Stimulated activated CD4-positive, alpha-beta T cell treated with anti-CD3 and anti-CD28 coated beads, Interleukin-12 subunit alpha, Interleukin-12 subunit beta, amount 100 ng/mL, for 48 hours (primary cell): ENCODE measurements at regions not wholly inside any gene's neighbourhood (a gene's known extent, or its start where the extent isn't known, plus 50 kb on each side); places are given as distances from the start of the nearest gene placed in this dataset.

Experiments
- DNase-seq, 3 donors: peaks; one replicate each; pipeline ENCODE4 v3.0.0-alpha.2; 2020; ENCODE audit warnings: low read depth in 2 of 3, low spot score in 1 of 3

DNA sequence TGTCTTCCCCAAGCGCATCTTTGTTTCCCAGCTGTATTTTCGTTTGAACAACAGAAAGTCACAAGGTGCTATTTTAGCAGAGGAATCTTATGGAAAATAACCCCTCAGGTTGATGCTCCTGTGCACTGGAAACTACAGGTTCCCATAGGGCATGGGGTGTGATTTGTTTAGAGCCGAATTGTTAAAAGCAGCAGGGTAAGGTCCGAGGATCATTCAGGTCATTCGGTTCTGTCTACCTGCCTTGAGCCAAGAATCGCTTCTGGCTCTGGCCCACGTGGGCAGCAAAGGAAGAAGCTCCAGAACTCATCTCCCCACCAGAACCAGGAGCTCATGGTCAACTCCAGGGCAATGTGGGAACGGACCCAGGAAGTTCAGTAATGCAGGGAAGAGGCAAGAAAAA is 116.7 kb upstream of the TPM1 start:
- no peak for DNase-seq

DNA sequence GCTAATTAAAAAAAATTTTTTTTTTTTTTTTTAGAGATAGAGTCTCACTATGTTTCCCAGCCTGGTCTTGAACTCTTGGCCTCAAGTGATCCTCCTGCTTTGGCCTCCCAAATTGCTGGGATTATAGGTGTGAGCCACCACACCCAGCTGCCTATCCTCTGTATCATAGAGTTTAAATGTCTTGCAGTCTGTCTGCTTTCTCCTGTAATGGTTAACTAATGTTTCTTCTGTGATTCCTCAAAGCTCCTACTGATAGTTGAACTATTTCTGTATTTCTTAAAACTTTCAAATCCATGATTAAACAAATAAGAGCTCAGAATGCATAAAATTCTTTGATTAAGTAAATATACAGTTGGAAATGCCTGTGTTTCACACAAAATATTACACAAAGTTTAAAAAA is 115.4 kb upstream of the TPM1 start:
- no peak for DNase-seq

GRCh38 chr15:62927836-62928235 is 114.7 kb upstream of the TPM1 start:
- DNase-seq = no peak

DNA sequence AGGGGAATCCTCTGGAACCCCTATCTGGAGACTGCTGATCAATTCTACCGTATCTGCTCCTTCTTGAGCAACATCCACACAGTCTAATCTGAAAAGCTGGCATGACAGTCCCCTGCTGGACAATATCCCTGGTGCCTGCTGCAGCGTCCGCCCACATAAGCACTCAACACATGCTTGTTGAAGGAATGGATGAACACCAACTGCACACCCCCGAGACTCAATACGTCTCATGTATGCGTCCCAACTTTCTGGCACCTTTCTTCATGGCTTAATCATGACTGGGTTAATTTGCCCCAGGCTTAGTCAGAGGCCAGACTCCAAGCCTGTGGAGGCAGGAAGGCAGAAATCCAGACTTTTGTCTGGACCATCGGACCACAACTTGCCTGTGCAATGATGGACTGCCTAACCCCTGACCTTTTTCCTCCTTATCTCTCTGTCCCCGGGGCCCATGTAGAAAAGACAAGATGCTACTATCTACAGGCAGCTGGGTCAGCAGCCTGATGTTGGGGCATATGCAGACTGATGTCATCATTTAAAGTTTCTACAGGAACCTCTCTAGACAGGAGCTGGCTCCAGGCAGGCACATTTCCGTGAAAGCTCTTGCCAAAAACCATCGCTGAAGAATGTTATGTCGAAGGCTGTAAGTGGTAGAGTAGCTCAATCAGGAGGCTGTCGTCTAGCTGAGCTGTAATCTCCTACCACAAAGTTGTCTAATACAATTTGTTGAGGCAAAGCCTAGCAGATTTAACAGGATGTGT is 114.1 kb upstream of the TPM1 start:
- no peak for DNase-seq

DNA sequence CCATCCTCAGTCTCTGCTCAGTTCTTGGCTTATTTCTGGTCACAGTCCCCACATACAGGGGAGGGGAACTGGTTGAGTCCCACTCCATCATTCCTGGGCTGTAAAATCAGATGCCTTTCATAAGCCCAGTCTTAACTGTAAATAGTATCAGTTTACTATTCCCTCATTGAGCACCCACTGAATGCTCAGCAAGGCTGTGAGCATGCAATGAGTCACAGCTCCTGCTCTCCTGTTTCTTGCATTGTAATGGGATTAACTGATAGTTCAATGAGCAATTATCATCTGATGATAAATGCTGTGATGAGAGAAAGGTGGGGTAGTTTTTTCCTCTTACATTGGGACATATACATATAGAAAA is 113.6 kb upstream of the TPM1 start:
- DNase-seq = no peak

GRCh38 chr15:62931650-62932049 is 110.9 kb upstream of the TPM1 start:
- DNase-seq = no peak

DNA sequence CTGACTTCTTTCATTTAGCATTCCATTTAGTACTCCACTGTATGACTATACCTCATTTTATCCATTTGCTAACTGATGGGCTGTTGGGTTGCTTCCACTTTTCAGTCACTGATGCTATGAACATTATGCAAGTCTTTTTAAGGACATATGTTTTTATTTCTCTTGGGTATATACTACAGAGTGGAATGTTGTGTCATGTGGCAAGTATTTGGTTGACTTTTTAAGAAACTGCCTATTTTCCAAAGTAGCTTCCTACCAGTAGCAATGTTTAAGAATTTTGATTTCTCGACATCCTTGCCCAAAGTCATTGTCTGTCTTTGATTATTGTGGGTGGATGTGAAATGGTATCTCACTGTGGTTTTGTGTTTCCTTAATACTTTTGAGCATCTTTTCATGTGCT is 110.1 kb upstream of the TPM1 start:
- DNase-seq = no peak

DNA sequence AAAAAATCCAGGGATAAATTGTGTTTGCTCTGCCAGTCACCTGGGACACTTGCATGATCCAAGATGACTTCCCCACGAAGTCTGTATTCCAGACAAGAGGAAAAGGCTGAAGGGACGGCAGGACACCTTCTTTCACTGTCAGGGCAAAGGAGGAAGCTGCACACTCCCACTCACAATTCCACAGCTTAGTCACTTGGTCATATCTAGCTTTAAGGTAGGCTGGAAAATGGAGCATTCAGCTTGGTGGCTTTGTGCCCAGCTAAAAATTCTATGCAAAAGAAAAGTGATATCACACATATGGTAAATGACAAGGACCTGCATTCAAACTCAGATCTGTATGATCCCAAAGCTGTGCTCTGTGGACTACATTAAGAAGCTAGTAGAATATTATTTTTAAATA is 109.2 kb upstream of the TPM1 start:
- no peak for DNase-seq

GRCh38 chr15:62934236-62934971 is 108.1 kb upstream of the TPM1 start:
- no peak for DNase-seq

DNA sequence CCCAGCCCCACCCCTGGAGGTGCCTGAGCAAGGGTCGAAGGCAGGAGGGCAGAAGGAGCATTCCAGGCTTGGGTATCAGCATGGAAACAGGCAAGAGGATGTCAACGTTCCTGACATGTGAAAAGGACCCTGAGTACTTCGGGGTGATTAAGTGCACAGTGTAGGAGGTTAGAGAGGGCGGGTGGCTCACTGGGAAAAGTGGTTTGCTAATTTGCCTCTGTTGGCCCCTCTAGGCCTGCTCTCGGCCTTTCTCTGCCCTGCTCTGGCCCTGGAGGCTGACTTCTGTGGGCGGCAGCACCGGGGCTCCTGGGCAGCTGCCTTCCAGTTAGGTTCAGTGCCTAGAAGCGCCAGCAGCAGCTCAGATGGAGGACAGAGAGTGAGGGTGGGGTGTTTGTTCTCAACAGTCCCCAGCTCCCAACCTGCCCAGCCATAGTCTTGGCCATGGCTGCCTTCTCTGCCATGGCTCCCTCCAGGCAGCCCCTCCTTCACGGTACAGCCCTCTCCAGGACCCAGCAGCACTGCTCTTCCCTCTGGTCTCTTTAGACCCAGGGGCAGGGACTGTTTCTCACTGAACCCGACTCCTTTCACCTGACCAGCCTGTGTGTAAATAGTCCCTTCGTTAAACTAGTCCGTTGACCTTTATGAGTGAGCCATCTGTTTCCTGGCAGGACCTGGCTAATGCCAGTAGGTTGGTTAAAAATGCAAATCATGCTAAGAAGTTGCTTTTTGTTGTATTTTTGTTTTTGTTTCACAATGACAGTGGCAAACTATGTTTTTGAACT is 107.1 kb upstream of the TPM1 start:
- DNase-seq = no peak

DNA sequence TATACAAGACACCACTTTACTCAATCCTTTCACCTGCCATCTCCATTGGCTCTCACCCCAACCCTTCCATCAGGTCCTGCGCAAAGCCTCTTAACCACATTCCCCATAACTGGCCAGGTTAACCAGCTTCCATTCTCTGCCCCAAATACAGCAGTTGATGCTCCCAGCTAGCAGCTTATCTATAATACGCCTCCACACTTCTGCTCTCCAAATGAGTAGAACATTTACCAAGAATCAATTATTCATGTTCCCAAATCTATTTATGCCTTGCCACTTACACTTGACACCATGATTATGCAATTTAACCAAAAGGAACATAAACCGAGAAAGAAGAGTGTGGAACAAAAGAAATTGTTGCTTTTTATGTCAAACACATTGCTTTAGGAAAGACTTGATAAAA is 103.7 kb upstream of the TPM1 start:
- DNase-seq = no peak

GRCh38 chr15:62940093-62940754 is 102.3 kb upstream of the TPM1 start:
- no peak for DNase-seq

GRCh38 chr15:62940755-62941361 is 101.7 kb upstream of the TPM1 start:
- peak in 2 of 3 donors; percentile 3 to 16 for DNase-seq

GRCh38 chr15:62941699-62942098 is 100.8 kb upstream of the TPM1 start:
- DNase-seq = no peak

GRCh38 chr15:62942428-62942827 is 100.1 kb upstream of the TPM1 start:
- no peak for DNase-seq

DNA sequence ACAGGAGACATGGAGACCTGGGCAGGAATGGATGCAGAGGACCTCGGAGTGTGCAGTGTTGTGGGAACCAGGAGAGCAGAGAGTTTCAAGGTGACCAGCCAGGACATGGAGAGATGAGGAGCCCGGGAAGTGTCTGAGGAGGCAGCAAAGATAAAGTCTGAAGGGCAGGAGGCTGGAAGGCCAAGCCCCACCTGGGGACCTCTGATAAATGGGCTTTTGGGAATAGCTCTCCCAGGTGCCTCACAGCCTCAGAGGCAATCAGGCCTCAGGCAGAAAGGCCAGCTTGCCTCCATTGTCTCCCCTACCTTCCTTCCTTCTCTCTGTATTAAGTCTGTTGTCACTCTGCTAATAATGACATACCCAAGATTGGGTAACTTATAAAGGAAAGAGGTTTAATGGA is 97.5 kb upstream of the TPM1 start:
- no peak for DNase-seq

- no peak for DNase-seq
Observed at GRCh38 chr15:62945760-62946159, 96.8 kb upstream of the TPM1 start.

DNA sequence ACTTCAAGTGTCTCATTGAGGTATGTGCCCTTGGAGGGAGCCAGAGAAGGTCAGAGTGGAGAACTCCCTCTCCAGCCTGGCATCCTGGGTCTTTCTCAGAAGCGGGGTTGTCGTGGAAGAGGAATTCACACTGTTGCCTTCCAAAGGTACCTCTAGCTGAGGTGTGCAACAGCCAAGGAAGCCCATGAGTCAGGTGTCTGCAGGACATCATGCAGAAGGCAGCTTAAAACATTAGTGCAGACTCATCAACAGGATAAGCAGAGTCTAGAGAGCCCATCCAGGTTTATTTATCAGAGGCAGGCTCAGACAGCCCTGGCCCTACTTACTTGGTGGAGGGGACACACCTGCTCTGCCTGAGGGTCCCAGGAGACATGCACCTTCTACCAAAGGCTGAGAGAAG is 95.6 kb upstream of the TPM1 start:
- no peak for DNase-seq

DNA sequence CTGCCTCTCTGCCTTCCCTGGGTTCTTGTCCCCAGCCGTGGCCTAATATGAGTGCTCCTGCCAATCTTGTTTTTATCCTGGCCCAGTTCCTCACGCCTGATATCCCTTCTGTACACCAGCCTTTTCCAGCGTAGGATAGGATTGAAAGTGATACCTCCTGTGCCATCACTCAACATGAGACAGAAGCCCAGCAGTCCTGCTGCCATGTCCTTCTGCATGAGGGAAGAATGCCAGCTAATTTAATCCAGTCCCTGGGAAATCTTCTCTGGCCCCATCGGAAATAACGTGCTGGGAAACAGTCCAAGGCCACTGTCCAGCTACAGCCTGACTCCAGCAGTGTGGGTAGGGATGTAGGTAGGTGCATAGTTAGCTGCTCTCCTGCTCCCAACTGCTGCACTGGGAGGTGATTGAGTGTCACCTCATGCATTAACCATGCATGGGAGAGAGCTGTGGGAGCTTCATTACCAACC is 92.0 kb upstream of the TPM1 start:
- DNase-seq = no peak

DNA sequence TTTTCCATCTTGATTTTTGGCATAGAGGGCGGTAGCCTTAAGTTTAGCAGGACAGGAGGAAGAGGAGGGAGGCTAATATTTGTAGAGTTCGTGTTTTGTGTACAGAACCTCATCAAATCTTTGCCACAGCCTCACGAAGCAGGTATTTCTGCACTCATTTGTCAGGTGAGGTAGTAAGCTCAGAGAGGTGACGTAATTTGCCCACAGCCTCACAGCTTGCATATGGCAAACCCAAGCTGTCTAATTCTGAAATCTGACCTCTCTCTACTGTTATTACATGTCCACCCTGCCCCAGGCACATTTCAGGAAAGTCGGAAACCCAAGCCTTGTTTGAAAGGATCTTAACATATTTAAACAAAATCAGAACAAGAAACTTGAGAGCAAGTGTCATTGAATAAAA is 91.1 kb upstream of the TPM1 start:
- DNase-seq = no peak

DNA sequence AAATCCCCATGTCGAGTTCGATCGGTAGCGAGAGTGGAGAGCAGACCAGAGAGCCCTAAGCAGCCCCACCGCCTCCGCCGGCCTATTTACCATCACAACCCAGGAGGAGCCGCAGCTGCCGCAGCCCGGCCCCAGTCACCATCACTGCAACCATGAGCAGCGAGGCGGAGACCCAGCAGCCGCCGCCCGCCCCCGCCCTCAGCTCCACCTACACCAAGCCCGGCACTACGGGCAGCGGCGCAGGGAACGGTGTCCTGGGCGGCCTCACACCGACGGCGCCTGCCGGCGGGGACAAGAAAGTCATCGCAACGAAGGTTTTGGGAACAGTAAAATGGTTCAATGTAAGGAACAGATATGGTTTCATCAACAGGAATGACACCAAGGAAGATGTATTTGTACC is 89.5 kb upstream of the TPM1 start:
- no peak for DNase-seq
